IMR-90 (cell line): ENCODE measurements at regions not wholly inside any gene's neighbourhood (a gene's known extent, or its start where the extent isn't known, plus 50 kb on each side); places are given as distances from the start of the nearest gene placed in this dataset.

ENCODE experiments used
- BHLHE40 ChIP-seq: fragments of 150-350 bp; IDR thresholded peaks from 2 replicates; pipeline ENCODE4 v1.6.1; 2016; ENCODE audit warnings: mild to moderate bottlenecking, low read depth, low read length
- CEBPB ChIP-seq: IDR thresholded peaks from 2 replicates; pipeline ENCODE4 v1.6.1; 2012; ENCODE audit warnings: low read depth, low read length, improper control_type of control experiment
- CHD1 ChIP-seq: IDR thresholded peaks from 2 replicates; pipeline ENCODE4 v1.6.1; 2012; ENCODE audit warnings: low read depth, low read length, improper control_type of control experiment
- MAFK ChIP-seq: IDR thresholded peaks from 2 replicates; pipeline ENCODE4 v1.6.1; 2012; ENCODE audit warnings: low read depth, low read length, improper control_type of control experiment
- MAZ ChIP-seq: IDR thresholded peaks from 2 replicates; pipeline ENCODE4 v1.6.1; 2012; ENCODE audit warnings: low read depth, mild to moderate bottlenecking, low read length, improper control_type of control experiment, moderate library complexity, borderline replicate concordance
- MXI1 ChIP-seq: IDR thresholded peaks from 2 replicates; pipeline ENCODE4 v1.6.1; 2012; ENCODE audit warnings: low read depth, mild to moderate bottlenecking, low read length, moderate library complexity, borderline replicate concordance
- POLR2A ChIP-seq: IDR thresholded peaks from 2 replicates; pipeline ENCODE4 v1.6.1; 2012; ENCODE audit warnings: mild to moderate bottlenecking, low read depth, low read length
- RAD21 ChIP-seq: IDR thresholded peaks from 2 replicates; pipeline ENCODE4 v1.6.1; 2012; ENCODE audit warnings: low read length, improper control_type of control experiment
- RCOR1 ChIP-seq: IDR thresholded peaks from 2 replicates; pipeline ENCODE4 v1.6.1; 2012; ENCODE audit warnings: mild to moderate bottlenecking, low read length, improper control_type of control experiment; ENCODE audit not compliant: insufficient replicate concordance
- SMC3 ChIP-seq: fragments of 150-350 bp; IDR thresholded peaks from 2 replicates; pipeline ENCODE4 v1.6.1; 2016; ENCODE audit warnings: low read depth, mild to moderate bottlenecking, antibody characterized with exemption, low read length, moderate library complexity
- TF ChIP-seq, protein P1 (sequence below): conservative IDR thresholded peaks from 2 replicates; pipeline ENCODE4 v1.5.1; 2012; ENCODE audit warnings: mild to moderate bottlenecking, low read depth, low read length, improper control_type of control experiment
- TF ChIP-seq, protein P2 (sequence below): fragments of 150-350 bp; IDR thresholded peaks from 2 replicates; pipeline ENCODE4 v1.6.1; 2016; ENCODE audit warnings: low read depth, mild to moderate bottlenecking, low read length, moderate library complexity, borderline replicate concordance
- TF ChIP-seq, protein P3 (sequence below): fragments of 150-350 bp; IDR thresholded peaks from 2 replicates; pipeline ENCODE4 v1.6.1; 2017; ENCODE audit warnings: mild to moderate bottlenecking, antibody characterized with exemption, low read length, low read depth

DNA sequence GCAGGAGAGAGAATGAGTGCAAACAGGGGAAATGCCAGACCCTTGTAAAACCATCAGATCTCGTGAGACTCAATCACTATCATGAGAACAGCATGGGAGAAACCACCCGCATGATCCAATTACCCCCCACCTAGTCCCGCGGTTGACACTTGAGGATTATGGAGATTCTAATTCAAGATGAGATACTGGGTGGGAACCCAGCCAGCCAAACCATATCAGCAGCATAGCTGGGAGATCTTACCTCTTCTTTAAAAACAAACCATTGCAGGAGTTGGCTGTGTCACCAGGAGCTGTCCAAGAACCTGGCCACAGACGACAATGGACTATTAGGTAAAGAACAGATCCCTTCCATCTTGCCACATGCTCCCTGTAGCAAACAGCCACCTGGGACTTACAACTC, 422.7 kb downstream of the MATN1 start:
- TF ChIP-seq, protein P1, sequence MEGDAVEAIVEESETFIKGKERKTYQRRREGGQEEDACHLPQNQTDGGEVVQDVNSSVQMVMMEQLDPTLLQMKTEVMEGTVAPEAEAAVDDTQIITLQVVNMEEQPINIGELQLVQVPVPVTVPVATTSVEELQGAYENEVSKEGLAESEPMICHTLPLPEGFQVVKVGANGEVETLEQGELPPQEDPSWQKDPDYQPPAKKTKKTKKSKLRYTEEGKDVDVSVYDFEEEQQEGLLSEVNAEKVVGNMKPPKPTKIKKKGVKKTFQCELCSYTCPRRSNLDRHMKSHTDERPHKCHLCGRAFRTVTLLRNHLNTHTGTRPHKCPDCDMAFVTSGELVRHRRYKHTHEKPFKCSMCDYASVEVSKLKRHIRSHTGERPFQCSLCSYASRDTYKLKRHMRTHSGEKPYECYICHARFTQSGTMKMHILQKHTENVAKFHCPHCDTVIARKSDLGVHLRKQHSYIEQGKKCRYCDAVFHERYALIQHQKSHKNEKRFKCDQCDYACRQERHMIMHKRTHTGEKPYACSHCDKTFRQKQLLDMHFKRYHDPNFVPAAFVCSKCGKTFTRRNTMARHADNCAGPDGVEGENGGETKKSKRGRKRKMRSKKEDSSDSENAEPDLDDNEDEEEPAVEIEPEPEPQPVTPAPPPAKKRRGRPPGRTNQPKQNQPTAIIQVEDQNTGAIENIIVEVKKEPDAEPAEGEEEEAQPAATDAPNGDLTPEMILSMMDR = no peak
- TF ChIP-seq POLR2A = no peak
- TF ChIP-seq SMC3 = no peak
- TF ChIP-seq, protein P2, sequence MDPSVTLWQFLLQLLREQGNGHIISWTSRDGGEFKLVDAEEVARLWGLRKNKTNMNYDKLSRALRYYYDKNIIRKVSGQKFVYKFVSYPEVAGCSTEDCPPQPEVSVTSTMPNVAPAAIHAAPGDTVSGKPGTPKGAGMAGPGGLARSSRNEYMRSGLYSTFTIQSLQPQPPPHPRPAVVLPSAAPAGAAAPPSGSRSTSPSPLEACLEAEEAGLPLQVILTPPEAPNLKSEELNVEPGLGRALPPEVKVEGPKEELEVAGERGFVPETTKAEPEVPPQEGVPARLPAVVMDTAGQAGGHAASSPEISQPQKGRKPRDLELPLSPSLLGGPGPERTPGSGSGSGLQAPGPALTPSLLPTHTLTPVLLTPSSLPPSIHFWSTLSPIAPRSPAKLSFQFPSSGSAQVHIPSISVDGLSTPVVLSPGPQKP = no peak
- TF ChIP-seq MXI1 = no peak
- TF ChIP-seq, protein P3, sequence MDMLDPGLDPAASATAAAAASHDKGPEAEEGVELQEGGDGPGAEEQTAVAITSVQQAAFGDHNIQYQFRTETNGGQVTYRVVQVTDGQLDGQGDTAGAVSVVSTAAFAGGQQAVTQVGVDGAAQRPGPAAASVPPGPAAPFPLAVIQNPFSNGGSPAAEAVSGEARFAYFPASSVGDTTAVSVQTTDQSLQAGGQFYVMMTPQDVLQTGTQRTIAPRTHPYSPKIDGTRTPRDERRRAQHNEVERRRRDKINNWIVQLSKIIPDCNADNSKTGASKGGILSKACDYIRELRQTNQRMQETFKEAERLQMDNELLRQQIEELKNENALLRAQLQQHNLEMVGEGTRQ = no peak
- TF ChIP-seq MAFK = no peak
- TF ChIP-seq CHD1 = no peak
- TF ChIP-seq MAZ = no peak
- no peak for TF ChIP-seq RCOR1
- no peak for TF ChIP-seq CEBPB
- TF ChIP-seq RAD21 = no peak
- TF ChIP-seq BHLHE40 = no peak
